Breast epithelium (tissue), 4 donors: ENCODE measurements at regions not wholly inside any gene's neighbourhood (a gene's known extent, or its start where the extent isn't known, plus 50 kb on each side); places are given as distances from the start of the nearest gene placed in this dataset.

Source experiments
- DNase-seq, 2 donors: peaks; one replicate each; pipeline ENCODE4 v3.0.0-alpha.2; 2019; ENCODE audit warnings: low spot score in 2 of 2
- H3K27ac ChIP-seq, 2 donors: fragments of 200-600 bp; sonication (generic) in 1 of 2; one replicate each; pipeline ENCODE4 v1.5.1; 2016 to 2019; ENCODE audit warnings: mild to moderate bottlenecking in 1 of 2
- H3K27me3 ChIP-seq, 2 donors: fragments of 200-600 bp; sonication (generic) in 1 of 2; one replicate each; pipeline versions ENCODE4 v1.5.1 to v1.6.0; 2017 to 2019; ENCODE audit warnings: control low read depth in 1 of 2, mild to moderate bottlenecking in 1 of 2
- H3K36me3 ChIP-seq: fragments of 200-600 bp; one replicate; pipeline ENCODE4 v1.5.1; 2019
- H3K4me1 ChIP-seq, 2 donors: fragments of 200-600 bp; sonication (generic); one replicate each; pipeline ENCODE4 v1.5.1; 2016 to 2019; ENCODE audit warnings: control low read depth in 1 of 2
- H3K4me3 ChIP-seq, 3 donors: fragments of 200-600 bp; sonication (generic); 1 replicate in 2 of 3; 2 replicates in 1 of 3; pipeline ENCODE4 v1.5.1; 2016 to 2019; ENCODE audit warnings: mild to moderate bottlenecking in 3 of 3, moderate library complexity in 2 of 3
- H3K9me3 ChIP-seq, 2 donors: fragments of 200-600 bp; sonication (generic) in 1 of 2; one replicate each; pipeline ENCODE4 v1.5.1; 2016 to 2019; ENCODE audit warnings: control low read depth in 1 of 2
- POLR2A ChIP-seq: fragments of 450-650 bp; IDR thresholded peaks from one replicate; pipeline ENCODE4 v1.6.1; 2016; ENCODE audit warnings: antibody characterized with exemption, mild to moderate bottlenecking, moderate library complexity
- POLR2AphosphoS5 ChIP-seq, 3 donors: sonication (generic); formaldehyde crosslinking; IDR thresholded peaks; one replicate each; pipeline ENCODE4 v1.6.1; 2017; ENCODE audit warnings: antibody characterized with exemption in 3 of 3
- intact Hi-C: fragments of 100-400 bp; cut with DNase I; formaldehyde crosslinking; loops from one replicate; pipeline ENCODE4 v1.15.1; 2023; ENCODE audit warnings: low total_unique reads
- TF ChIP-seq, protein P1 (sequence below), 3 donors: fragments of 450-650 bp; IDR thresholded peaks; one replicate each; pipeline ENCODE4 v1.5.1; 2016 to 2017; ENCODE audit warnings: antibody characterized with exemption in 3 of 3, mild to moderate bottlenecking in 3 of 3, moderate library complexity in 3 of 3

DNA sequence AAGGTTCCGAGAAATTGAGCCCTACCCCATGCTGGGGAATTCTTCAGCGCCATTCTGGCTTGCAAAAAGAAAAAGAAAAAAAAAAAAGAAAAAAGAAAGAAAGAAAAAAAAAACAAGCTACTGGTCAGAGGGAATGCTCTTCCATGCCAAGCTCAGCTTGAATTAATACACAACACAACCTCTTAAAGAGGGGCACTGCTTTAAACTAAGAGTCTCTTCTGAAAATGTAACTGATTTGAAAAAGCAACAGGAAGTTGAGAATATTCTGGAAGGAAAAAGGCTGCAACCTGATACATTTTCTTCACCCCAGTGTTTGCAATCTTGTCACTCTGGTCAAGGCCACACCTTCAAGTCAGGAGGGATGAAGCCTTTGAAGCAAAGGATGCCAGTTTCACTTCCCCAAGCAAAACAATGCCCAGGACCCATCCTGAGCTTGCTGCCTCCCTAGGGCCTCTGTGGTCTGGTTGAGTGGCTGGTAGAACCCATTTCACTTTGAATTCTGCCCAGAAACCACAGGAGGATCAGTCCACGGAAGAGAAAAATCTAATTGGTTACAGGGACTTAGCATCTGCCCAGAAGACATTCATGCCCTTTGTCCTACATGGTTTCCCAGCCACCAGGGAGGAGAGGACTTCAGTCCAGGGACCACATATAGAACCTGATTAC, 389.7 kb downstream of the SOX9 start:
- no peaks in the 10 kb centered on the region for H3K27me3 ChIP-seq
- DNase-seq, result no peak
- intact Hi-C loops, result no loop called here
- TF ChIP-seq POLR2AphosphoS5 (IDR thresholded peaks at IDR 0.05) (no peak), POLR2A (no peak)
- TF ChIP-seq, protein P1, sequence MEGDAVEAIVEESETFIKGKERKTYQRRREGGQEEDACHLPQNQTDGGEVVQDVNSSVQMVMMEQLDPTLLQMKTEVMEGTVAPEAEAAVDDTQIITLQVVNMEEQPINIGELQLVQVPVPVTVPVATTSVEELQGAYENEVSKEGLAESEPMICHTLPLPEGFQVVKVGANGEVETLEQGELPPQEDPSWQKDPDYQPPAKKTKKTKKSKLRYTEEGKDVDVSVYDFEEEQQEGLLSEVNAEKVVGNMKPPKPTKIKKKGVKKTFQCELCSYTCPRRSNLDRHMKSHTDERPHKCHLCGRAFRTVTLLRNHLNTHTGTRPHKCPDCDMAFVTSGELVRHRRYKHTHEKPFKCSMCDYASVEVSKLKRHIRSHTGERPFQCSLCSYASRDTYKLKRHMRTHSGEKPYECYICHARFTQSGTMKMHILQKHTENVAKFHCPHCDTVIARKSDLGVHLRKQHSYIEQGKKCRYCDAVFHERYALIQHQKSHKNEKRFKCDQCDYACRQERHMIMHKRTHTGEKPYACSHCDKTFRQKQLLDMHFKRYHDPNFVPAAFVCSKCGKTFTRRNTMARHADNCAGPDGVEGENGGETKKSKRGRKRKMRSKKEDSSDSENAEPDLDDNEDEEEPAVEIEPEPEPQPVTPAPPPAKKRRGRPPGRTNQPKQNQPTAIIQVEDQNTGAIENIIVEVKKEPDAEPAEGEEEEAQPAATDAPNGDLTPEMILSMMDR (IDR thresholded peaks at IDR 0.05), result no peak
- H3K4me1 ChIP-seq, result no peaks in the 10 kb centered on the region
- H3K27ac ChIP-seq, result no peak overlapping the region
- H3K9me3 ChIP-seq, result no peaks in the 10 kb centered on the region
- H3K36me3 ChIP-seq, result no peaks in the 10 kb centered on the region
- H3K4me3 ChIP-seq, result no peak overlapping the region

DNA sequence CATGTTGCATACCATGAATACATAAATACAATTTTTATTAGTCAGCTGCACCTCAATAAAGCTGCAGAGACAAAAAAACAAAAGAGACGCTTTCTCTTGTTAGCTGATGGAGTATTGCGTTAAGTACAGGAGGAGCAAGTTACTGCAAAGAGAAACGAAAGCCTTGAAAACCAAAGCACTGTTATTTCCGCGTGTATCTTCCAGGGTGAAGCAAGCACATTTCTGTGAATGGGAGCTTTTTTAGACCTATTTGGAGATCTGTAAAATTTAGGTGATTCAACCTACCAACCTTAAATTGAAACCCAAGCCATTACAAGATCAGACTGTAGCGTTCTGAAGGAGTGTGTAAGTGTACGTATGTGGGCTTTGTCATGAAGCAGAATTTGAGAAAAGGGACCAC, 390.4 kb downstream of the SOX9 start:
- intact Hi-C loops, result no loop called here
- TF ChIP-seq POLR2A (no peak), POLR2AphosphoS5 (IDR thresholded peaks at IDR 0.05) (no peak)
- TF ChIP-seq, protein P1 (IDR thresholded peaks at IDR 0.05), result no peak

DNA sequence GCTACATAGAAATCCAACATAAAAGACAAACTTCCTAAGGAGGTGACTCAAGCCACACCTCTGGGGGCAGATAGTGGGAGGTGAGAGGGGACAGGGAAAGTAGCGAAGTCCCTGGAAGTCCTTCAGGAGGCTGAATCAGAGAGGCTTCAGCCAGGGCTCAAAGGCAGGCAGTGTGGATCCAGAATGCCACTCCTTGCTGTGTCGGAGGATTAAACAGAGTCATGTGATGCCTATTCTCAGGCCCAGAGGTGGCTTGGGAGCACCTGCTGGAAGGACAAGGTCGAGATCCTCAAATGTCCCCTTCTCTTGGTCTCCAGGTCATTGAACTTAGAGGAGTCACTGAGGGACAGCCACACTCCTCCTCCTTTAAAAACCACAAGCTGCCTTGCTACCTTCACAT, 391.1 kb downstream of the SOX9 start:
- Histone ChIP-seq H3K4me1 (no peaks in the 10 kb centered on the region), H3K9me3 (no peaks in the 10 kb centered on the region), H3K4me3 (no peak overlapping the region), H3K36me3 (no peaks in the 10 kb centered on the region), H3K27ac (no peak overlapping the region), H3K27me3 (no peaks in the 10 kb centered on the region)
- TF ChIP-seq POLR2AphosphoS5 (IDR thresholded peaks at IDR 0.05), result no peak
- TF ChIP-seq, protein P1 (IDR thresholded peaks at IDR 0.05), result no peak
- no peak for TF ChIP-seq POLR2A
- intact Hi-C loops, result no loop called here
- no peak for DNase-seq

More for the DNA sequence above, 390.4 kb downstream of the SOX9 start:
- H3K27me3 ChIP-seq, result no peaks in the 10 kb centered on the region
- H3K4me1 ChIP-seq, result no peaks in the 10 kb centered on the region
- H3K27ac ChIP-seq, result no peak overlapping the region
- no peaks in the 10 kb centered on the region for H3K9me3 ChIP-seq
- H3K36me3 ChIP-seq, result no peaks in the 10 kb centered on the region
- H3K4me3 ChIP-seq, result no peak overlapping the region
- DNase-seq, result no peak

DNA sequence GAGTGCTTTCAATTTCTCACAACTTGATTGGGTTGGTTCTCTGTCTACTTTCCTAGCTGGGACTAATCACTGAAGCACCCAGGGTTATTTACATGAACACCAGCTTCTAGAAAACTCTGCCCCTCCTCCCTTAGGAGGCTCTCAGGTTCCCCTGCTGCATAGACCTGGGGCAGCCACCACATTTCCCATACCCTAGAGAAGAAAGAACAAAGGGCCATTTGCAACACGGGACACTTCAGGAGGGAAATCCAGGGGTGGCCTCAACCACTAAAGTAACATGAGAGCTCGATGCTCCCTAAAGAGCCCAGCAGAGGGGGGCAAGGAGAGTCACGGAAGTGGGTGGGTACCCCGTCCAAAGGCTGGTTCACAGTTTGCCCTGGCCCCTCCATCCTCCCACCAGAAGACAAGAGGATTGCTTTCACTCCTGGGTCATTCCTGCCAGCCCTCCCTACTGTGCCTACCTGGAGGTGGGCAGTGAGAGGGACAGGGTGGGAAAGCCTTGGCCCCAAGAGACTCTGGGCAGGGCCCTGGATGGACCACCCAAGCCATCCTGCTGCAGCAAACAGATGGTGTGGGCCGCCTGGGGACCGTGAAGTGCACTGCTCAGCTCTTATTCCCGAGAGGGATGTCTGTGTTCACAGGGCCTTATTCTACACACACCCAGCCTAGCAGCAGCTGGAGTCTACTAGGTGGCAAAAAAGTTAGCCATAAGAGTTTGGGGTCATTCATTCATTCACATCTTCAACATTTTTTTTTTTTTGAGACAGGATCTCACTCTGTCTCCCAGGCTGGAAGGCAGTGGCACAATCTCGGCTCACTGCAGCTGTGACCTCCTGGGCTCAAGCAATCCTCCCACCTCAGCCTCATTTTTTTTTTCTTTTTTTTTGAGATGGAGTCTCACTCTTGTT, 392.1 kb downstream of the SOX9 start:
- H3K4me3 ChIP-seq, result no peak overlapping the region
- no peaks in the 10 kb centered on the region for H3K36me3 ChIP-seq
- DNase-seq, result no peak
- intact Hi-C loops, result no loop called here
- H3K9me3 ChIP-seq, result no peaks in the 10 kb centered on the region
- H3K27me3 ChIP-seq, result no peaks in the 10 kb centered on the region
- no peak for TF ChIP-seq POLR2AphosphoS5 (IDR thresholded peaks at IDR 0.05)
- no peak for TF ChIP-seq POLR2A
- TF ChIP-seq, protein P1 (IDR thresholded peaks at IDR 0.05), result no peak
- no peaks in the 10 kb centered on the region for H3K4me1 ChIP-seq
- no peak overlapping the region for H3K27ac ChIP-seq

DNA sequence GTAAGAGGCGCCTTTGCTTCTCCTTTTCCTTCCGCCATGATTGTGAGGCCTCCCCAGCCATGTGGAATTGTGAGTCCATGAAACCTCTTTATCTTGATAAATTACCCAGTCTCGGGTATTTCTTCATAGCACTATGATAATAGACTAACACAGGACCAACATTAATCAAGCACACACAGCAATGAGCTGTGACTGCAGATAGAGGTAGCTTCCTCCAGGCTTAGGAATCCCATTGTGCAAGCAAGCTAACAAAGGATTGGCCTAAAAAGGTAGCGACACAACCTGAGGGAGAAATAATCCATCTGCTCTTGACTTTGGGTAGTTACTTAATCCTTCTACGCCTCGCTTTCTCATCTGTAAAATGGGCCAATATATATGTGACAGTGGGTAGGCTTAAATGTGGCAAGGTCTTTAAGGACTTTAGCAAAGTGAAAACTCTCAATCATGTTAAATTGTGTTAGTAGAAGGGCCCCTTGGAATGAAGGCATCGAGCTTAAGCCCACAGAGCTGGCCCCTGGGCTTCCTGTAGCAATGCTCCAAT, 393.6 kb downstream of the SOX9 start:
- DNase-seq, result no peak
- Histone ChIP-seq H3K9me3 (no peaks in the 10 kb centered on the region), H3K27ac (no peak overlapping the region), H3K27me3 (no peaks in the 10 kb centered on the region), H3K36me3 (no peaks in the 10 kb centered on the region), H3K4me3 (no peak overlapping the region), H3K4me1 (no peaks in the 10 kb centered on the region)
- intact Hi-C loops, result no loop called here
- TF ChIP-seq POLR2AphosphoS5 (IDR thresholded peaks at IDR 0.05), result no peak
- TF ChIP-seq POLR2A, result no peak
- TF ChIP-seq, protein P1 (IDR thresholded peaks at IDR 0.05), result no peak
